Upper lobe of left lung (tissue), 6 donors: ENCODE measurements at regions not wholly inside any gene's neighbourhood (a gene's known extent, or its start where the extent isn't known, plus 50 kb on each side); places are given as distances from the start of the nearest gene placed in this dataset.

ENCODE experiments used
- ATAC-seq, 2 donors: fragments of 200-7000 bp; cut with Tn5 transposase; one replicate each; pipeline ENCODE4 v1.9.1; 2022; ENCODE audit warnings: mild to moderate bottlenecking in 2 of 2, moderate library complexity in 2 of 2; ENCODE audit not compliant: low FRiP score in 2 of 2
- DNase-seq, 2 donors: peaks; one replicate each; pipeline ENCODE4 v3.0.0-alpha.2; 2019 to 2020
- H3K27ac ChIP-seq, 4 donors: fragments of 200-600 bp; sonication (generic); one replicate each; pipeline ENCODE4 v1.5.1; 2016 to 2019
- H3K27me3 ChIP-seq, 4 donors: fragments of 200-600 bp; sonication (generic); one replicate each; pipeline ENCODE4 v1.5.1; 2017 to 2019
- H3K36me3 ChIP-seq, 4 donors: fragments of 200-600 bp; sonication (generic); one replicate each; pipeline ENCODE4 v1.5.1; 2016 to 2019
- H3K4me1 ChIP-seq, 4 donors: fragments of 200-600 bp; sonication (generic); one replicate each; pipeline ENCODE4 v1.5.1; 2018 to 2019
- H3K4me3 ChIP-seq, 4 donors: fragments of 200-600 bp; sonication (generic); one replicate each; pipeline ENCODE4 v1.5.1; 2017 to 2019; ENCODE audit warnings: mild to moderate bottlenecking in 2 of 4, moderate library complexity in 1 of 4
- H3K9me3 ChIP-seq, 4 donors: fragments of 200-600 bp; sonication (generic); one replicate each; pipeline ENCODE4 v1.5.1; 2018 to 2019
- CTCF ChIP-seq, 6 experiments: fragments of 450-650 bp in 4 of 6; fragments of 200-600 bp in 2 of 6; sonication (generic) in 2 of 6; IDR thresholded peaks; one replicate each; pipeline ENCODE4 v1.5.1; 2016 to 2019; ENCODE audit warnings: antibody characterized with exemption in 6 of 6
- EP300 ChIP-seq, 4 donors: sonication (generic); formaldehyde crosslinking; IDR thresholded peaks; one replicate each; pipeline ENCODE4 v1.5.1; 2017; ENCODE audit warnings: antibody characterized with exemption in 4 of 4, control low read depth in 2 of 4
- POLR2A ChIP-seq, 4 donors: fragments of 450-650 bp; IDR thresholded peaks; one replicate each; pipeline ENCODE4 v1.5.1; 2016 to 2017; ENCODE audit warnings: antibody characterized with exemption in 4 of 4, mild to moderate bottlenecking in 2 of 4
- POLR2AphosphoS5 ChIP-seq, 2 donors: sonication (generic); formaldehyde crosslinking; IDR thresholded peaks; one replicate each; pipeline ENCODE4 v1.5.1; 2017; ENCODE audit warnings: antibody characterized with exemption in 2 of 2
- WGBS, 2 donors: methylation state at CpG; one replicate each; pipeline ENCODE4 v1.1.5; 2017 to 2018; 5-methylcytosine and 5-hydroxymethylcytosine counted together
- donor health status: DM: no; HTN: no; CAD: no; lungs with moderate emphysema.
- donor health status: DM: no; HTN: yes; CAD: no; lungs with severe emphysema.

DNA sequence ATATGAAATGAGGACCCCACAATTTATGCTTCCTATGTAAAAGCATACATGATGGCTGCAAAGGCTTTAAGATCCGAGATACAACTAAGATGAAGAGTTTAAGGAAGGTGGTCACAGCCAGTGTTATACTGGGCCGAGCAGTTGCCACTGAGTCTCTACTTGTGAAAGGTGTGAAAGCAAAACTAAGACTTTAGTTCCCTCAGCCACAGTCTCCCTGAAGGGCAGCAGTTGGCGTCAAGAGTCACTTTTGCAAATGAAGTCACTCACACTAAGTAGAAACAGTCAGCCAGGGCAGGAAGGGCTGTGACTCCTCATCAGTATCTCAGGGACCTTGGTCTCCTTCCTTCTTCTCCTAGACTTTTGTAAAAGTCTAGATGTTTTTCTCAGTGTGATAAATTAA lies 191.6 kb upstream of the MCHR2 start:
- H3K9me3 ChIP-seq: no peaks in the 10 kb centered on the region
- no peaks in the 10 kb centered on the region for H3K36me3 ChIP-seq
- no peak overlapping the region for H3K4me3 ChIP-seq
- 61 to 70% methylated on average over 3 of the region's 3 CpGs for WGBS, 2 donors
- H3K27ac ChIP-seq: no peak overlapping the region
- no peak for ATAC-seq
- no peaks in the 10 kb centered on the region for H3K4me1 ChIP-seq
- DNase-seq: no peak
- no peak for TF ChIP-seq EP300 (IDR thresholded peaks at IDR 0.05)
- TF ChIP-seq POLR2A (IDR thresholded peaks at IDR 0.05): no peak
- TF ChIP-seq POLR2AphosphoS5 (IDR thresholded peaks at IDR 0.05): no peak
- no peak for TF ChIP-seq CTCF (IDR thresholded peaks at IDR 0.05)
- no peaks in the 10 kb centered on the region for H3K27me3 ChIP-seq

GRCh38 chr6:100184473-100184872 lies 190.4 kb upstream of the MCHR2 start:
- ATAC-seq (no peak), DNase-seq (no peak)
- H3K4me3 ChIP-seq: no peak overlapping the region
- H3K4me1 ChIP-seq: no peaks in the 10 kb centered on the region
- no peaks in the 10 kb centered on the region for H3K9me3 ChIP-seq
- H3K27me3 ChIP-seq: no peaks in the 10 kb centered on the region
- TF ChIP-seq EP300 (IDR thresholded peaks at IDR 0.05) (no peak), CTCF (IDR thresholded peaks at IDR 0.05) (no peak), POLR2AphosphoS5 (IDR thresholded peaks at IDR 0.05) (no peak), POLR2A (IDR thresholded peaks at IDR 0.05) (no peak)
- WGBS, 2 donors: 68 to 90% methylated on average over 3 of the region's 3 CpGs
- H3K36me3 ChIP-seq: no peaks in the 10 kb centered on the region
- H3K27ac ChIP-seq: no peak overlapping the region

DNA sequence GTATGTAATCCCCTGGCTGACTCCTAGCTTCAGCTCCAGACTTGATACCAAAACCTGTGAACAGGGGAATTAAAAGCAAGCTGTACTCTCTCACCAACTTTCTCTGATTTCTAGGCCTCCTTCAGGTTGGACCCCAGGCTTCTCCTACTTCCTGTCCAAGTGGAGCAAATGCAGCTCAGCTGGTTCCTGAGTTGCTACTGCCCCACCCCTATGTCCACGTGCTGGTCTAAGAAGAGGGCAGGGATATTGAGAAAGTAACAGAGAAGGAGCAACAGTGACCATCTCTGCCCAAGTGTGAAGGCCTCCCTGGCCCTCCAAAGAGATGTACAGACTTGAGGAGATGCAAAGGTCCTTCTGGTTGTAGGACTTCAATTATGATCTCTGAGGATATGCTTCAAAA lies 188.3 kb upstream of the MCHR2 start:
- ATAC-seq (peak in 1 of 2 donors; percentile 34), DNase-seq (no peak)
- TF ChIP-seq CTCF (IDR thresholded peaks at IDR 0.05) (no peak), POLR2A (IDR thresholded peaks at IDR 0.05) (no peak), EP300 (IDR thresholded peaks at IDR 0.05) (no peak), POLR2AphosphoS5 (IDR thresholded peaks at IDR 0.05) (no peak)
- H3K36me3 ChIP-seq: no peaks in the 10 kb centered on the region
- whole genome bisulfite sequencing, 2 donors: 0% methylated on average over 1 of the region's 1 CpG
- no peaks in the 10 kb centered on the region for H3K9me3 ChIP-seq
- H3K4me3 ChIP-seq: no peak overlapping the region
- no peaks in the 10 kb centered on the region for H3K4me1 ChIP-seq
- no peak overlapping the region for H3K27ac ChIP-seq
- no peaks in the 10 kb centered on the region for H3K27me3 ChIP-seq

- WGBS, 2 donors: 78 to 87% methylated on average over 3 of the region's 3 CpGs
- Histone ChIP-seq H3K27me3 (no peaks in the 10 kb centered on the region), H3K4me3 (no peak overlapping the region), H3K36me3 (no peaks in the 10 kb centered on the region), H3K4me1 (peaks cover 0 to 3% (median 0%) of the 10 kb centered on the region in 4 donors), H3K27ac (no peak overlapping the region), H3K9me3 (no peaks in the 10 kb centered on the region)
- no peak for TF ChIP-seq CTCF (IDR thresholded peaks at IDR 0.05)
- no peak for TF ChIP-seq POLR2A (IDR thresholded peaks at IDR 0.05)
- TF ChIP-seq POLR2AphosphoS5 (IDR thresholded peaks at IDR 0.05): no peak
- TF ChIP-seq EP300 (IDR thresholded peaks at IDR 0.05): no peak
- DNase-seq: no peak
- no peak for ATAC-seq
Observed at GRCh38 chr6:100181309-100181708, 187.3 kb upstream of the MCHR2 start.

DNA sequence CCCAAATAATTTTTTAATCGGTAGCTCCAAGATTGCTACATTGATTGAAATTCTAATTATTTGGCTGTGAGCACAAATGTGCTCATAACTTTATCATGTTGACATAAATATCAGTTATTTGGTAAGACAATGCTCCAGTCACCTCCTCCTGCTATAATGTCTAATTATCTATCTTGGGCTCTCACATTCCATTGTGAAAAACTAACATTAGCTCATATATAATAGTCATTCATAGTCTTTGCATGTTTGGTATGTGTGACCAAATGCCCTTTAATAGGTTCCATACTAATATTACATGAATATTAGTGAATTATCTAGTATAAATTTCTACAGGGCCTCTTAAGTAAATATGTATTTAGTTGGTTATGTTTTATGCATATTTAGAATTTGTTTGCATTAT lies 185.6 kb upstream of the MCHR2 start:
- DNase-seq (no peak), ATAC-seq (no peak)
- WGBS, 2 donors: 90 to 91% methylated on average over 1 of the region's 1 CpG
- no peaks in the 10 kb centered on the region for H3K9me3 ChIP-seq
- H3K27me3 ChIP-seq: no peaks in the 10 kb centered on the region
- H3K4me1 ChIP-seq: peaks cover 0 to 11% (median 0%) of the 10 kb centered on the region in 4 donors
- TF ChIP-seq POLR2AphosphoS5 (IDR thresholded peaks at IDR 0.05) (no peak), CTCF (IDR thresholded peaks at IDR 0.05) (no peak), EP300 (IDR thresholded peaks at IDR 0.05) (no peak), POLR2A (IDR thresholded peaks at IDR 0.05) (no peak)
- no peak overlapping the region for H3K4me3 ChIP-seq
- no peaks in the 10 kb centered on the region for H3K36me3 ChIP-seq
- no peak overlapping the region for H3K27ac ChIP-seq
